ENCODE measurements at regions not wholly inside any gene's neighbourhood (a gene's known extent, or its start where the extent isn't known, plus 50 kb on each side); places are given as distances from the start of the nearest gene placed in this dataset.

GRCh38 chr14:22422238-22422637 is 166.8 kb downstream of the DAD1 start:
- TF ChIP-seq CTCF (conservative IDR thresholded peaks at IDR 0.05): no peak
- no peak for TF ChIP-seq ZFX (IDR thresholded peaks at IDR 0.05)

Data from C4-2B (cell line).